Fibroblast of lung (primary cell): ENCODE measurements at regions not wholly inside any gene's neighbourhood (a gene's known extent, or its start where the extent isn't known, plus 50 kb on each side); places are given as distances from the start of the nearest gene placed in this dataset.

Source experiments
- DNase-seq, 2 donors: peaks; one replicate each; pipeline versions ENCODE4 v3.0.0 to v3.0.0-alpha.2; 2010; ENCODE audit warnings: low read depth in 2 of 2
- H2AFZ ChIP-seq: 2 replicates; pipeline ENCODE4 v1.5.1; 2012; ENCODE audit warnings: low read length, control low read depth, inconsistent platforms
- H3K27ac ChIP-seq: 2 replicates; pipeline ENCODE4 v1.5.1; 2011; ENCODE audit warnings: low read length, control low read depth; ENCODE audit not compliant: insufficient read depth
- H3K27me3 ChIP-seq: 2 replicates; pipeline ENCODE4 v1.5.1; 2011; ENCODE audit warnings: mild to moderate bottlenecking, low read length; ENCODE audit not compliant: control insufficient read depth, insufficient read depth
- H3K36me3 ChIP-seq: 2 replicates; pipeline ENCODE4 v1.5.1; 2011; ENCODE audit warnings: low read length; ENCODE audit not compliant: control insufficient read depth, insufficient read depth
- H3K4me1 ChIP-seq: 2 replicates; pipeline ENCODE4 v1.5.1; 2011; ENCODE audit warnings: low read length; ENCODE audit not compliant: control insufficient read depth, insufficient read depth; ENCODE audit errors: extremely low read depth
- H3K4me2 ChIP-seq: 2 replicates; pipeline ENCODE4 v1.5.1; 2011; ENCODE audit warnings: low read length, control low read depth; ENCODE audit not compliant: insufficient read depth; ENCODE audit errors: extremely low read depth
- H3K4me3 ChIP-seq, 4 experiments: fragments of 200-600 bp in 1 of 4; sonication (generic) in 1 of 4; replicated peaks in 1 of 4; 2 replicates each; pipeline ENCODE4 v1.5.1; 2011 to 2016; ENCODE audit warnings: low read length in 4 of 4, low read depth in 3 of 4, mild to moderate bottlenecking in 3 of 4, control low read depth in 2 of 4, inconsistent platforms in 1 of 4, mixed read lengths in 1 of 4; ENCODE audit not compliant: insufficient read depth in 1 of 4; ENCODE audit errors: control extremely low read depth in 1 of 4
- H3K79me2 ChIP-seq: 2 replicates; pipeline ENCODE4 v1.5.1; 2012; ENCODE audit warnings: mild to moderate bottlenecking, low read length, inconsistent platforms; ENCODE audit not compliant: control insufficient read depth, insufficient read depth
- H3K9ac ChIP-seq: 2 replicates; pipeline ENCODE4 v1.5.1; 2011; ENCODE audit warnings: mild to moderate bottlenecking, low read length, control low read depth; ENCODE audit not compliant: insufficient read depth
- H3K9me3 ChIP-seq: 2 replicates; pipeline ENCODE4 v1.5.1; 2012; ENCODE audit warnings: low read depth, low read length; ENCODE audit not compliant: control insufficient read depth, insufficient read depth
- H4K20me1 ChIP-seq: 2 replicates; pipeline ENCODE4 v1.5.1; 2011; ENCODE audit warnings: low read length; ENCODE audit not compliant: control insufficient read depth, insufficient read depth; ENCODE audit errors: extremely low read depth
- CTCF ChIP-seq, 2 donors: IDR thresholded peaks in 1 of 2; conservative IDR thresholded peaks in 1 of 2; 1 replicate in 1 of 2; 2 replicates in 1 of 2; pipeline ENCODE4 v1.5.1; 2011 to 2012; ENCODE audit warnings: low read length in 2 of 2, control low read depth in 1 of 2, inconsistent platforms in 1 of 2, low read depth in 1 of 2, mild to moderate bottlenecking in 1 of 2
- EZH2 ChIP-seq: IDR thresholded peaks from 2 replicates; pipeline ENCODE4 v1.5.1; 2012; ENCODE audit warnings: low read length, control low read depth, mild to moderate bottlenecking; ENCODE audit errors: missing control alignments

- no peak for TF ChIP-seq EZH2
- TF ChIP-seq CTCF (conservative IDR thresholded peaks at IDR 0.05 in 1 of 2, IDR thresholded peaks at IDR 0.05 in 1 of 2; ENCODE audit: low read depth in 1 of 2, low read length in 2 of 2), result no peak
- DNase-seq, result peak in 1 of 2 donors; percentile 73
- no peaks in the 10 kb centered on the region for H3K4me1 ChIP-seq
These were observed 984.1 kb downstream of the TLE4 start for GRCh38 chr9:80555782-80556325.

GRCh38 chr9:80554856-80555255 is 983.1 kb downstream of the TLE4 start:
- no peak overlapping the region for H3K9ac ChIP-seq
- H4K20me1 ChIP-seq, result no peaks in the 10 kb centered on the region
- H3K36me3 ChIP-seq, result no peaks in the 10 kb centered on the region
- no peaks in the 10 kb centered on the region for H3K4me1 ChIP-seq
- no peaks in the 10 kb centered on the region for H3K27me3 ChIP-seq
- no peak overlapping the region for H3K4me3 ChIP-seq
- no peaks in the 10 kb centered on the region for H3K9me3 ChIP-seq
- no peak overlapping the region for H3K4me2 ChIP-seq
- TF ChIP-seq CTCF (conservative IDR thresholded peaks at IDR 0.05 in 1 of 2, IDR thresholded peaks at IDR 0.05 in 1 of 2; ENCODE audit: low read depth in 1 of 2, low read length in 2 of 2) (no peak), EZH2 (no peak)
- H3K27ac ChIP-seq, result no peak overlapping the region
- H3K79me2 ChIP-seq, result no peaks in the 10 kb centered on the region
- H2AFZ ChIP-seq, result no peak overlapping the region
- no peak for DNase-seq

More at GRCh38 chr9:80555782-80556325, 984.1 kb downstream of the TLE4 start:
- Histone ChIP-seq H3K79me2 (no peaks in the 10 kb centered on the region), H3K9me3 (no peaks in the 10 kb centered on the region), H3K36me3 (no peaks in the 10 kb centered on the region), H3K27me3 (no peaks in the 10 kb centered on the region), H2AFZ (no peak overlapping the region), H3K9ac (no peak overlapping the region), H3K27ac (no peak overlapping the region), H4K20me1 (no peaks in the 10 kb centered on the region), H3K4me3 (no peak overlapping the region), H3K4me2 (no peak overlapping the region)

- Histone ChIP-seq H3K36me3 (no peaks in the 10 kb centered on the region), H3K27ac (no peak overlapping the region), H4K20me1 (no peaks in the 10 kb centered on the region), H3K27me3 (no peaks in the 10 kb centered on the region), H3K9ac (no peak overlapping the region), H3K4me3 (no peak overlapping the region), H3K4me1 (no peaks in the 10 kb centered on the region), H3K4me2 (no peak overlapping the region), H2AFZ (no peak overlapping the region), H3K79me2 (no peaks in the 10 kb centered on the region), H3K9me3 (no peaks in the 10 kb centered on the region)
- no peak for TF ChIP-seq CTCF (conservative IDR thresholded peaks at IDR 0.05 in 1 of 2, IDR thresholded peaks at IDR 0.05 in 1 of 2; ENCODE audit: low read depth in 1 of 2, low read length in 2 of 2)
- no peak for TF ChIP-seq EZH2
- DNase-seq, result no peak
These were observed 982.5 kb downstream of the TLE4 start for GRCh38 chr9:80554301-80554700.
